Chondrocyte (in vitro differentiated cells): ENCODE measurements at regions not wholly inside any gene's neighbourhood (a gene's known extent, or its start where the extent isn't known, plus 50 kb on each side); places are given as distances from the start of the nearest gene placed in this dataset.

Experiments used
- DNase-seq: peaks from one replicate; pipeline ENCODE4 v3.0.0; 2021; ENCODE audit warnings: mixed read lengths, low spot score
- H3K27ac Mint-ChIP-seq: one replicate; pipeline ENCODE4 v1.8.0; 2021; ENCODE audit warnings: mild to moderate bottlenecking, moderate library complexity, mixed read lengths; ENCODE audit not compliant: unreplicated experiment
- H3K27me3 Mint-ChIP-seq: 2 replicates; pipeline ENCODE4 v1.8.0; 2021; ENCODE audit warnings: low read depth, mixed read lengths
- H3K36me3 Mint-ChIP-seq: 2 replicates; pipeline ENCODE4 v1.8.0; 2021; ENCODE audit warnings: low read depth, mixed read lengths
- H3K4me1 Mint-ChIP-seq: 2 replicates; pipeline ENCODE4 v1.8.0; 2021; ENCODE audit warnings: low read depth, mild to moderate bottlenecking, mixed read lengths
- H3K4me3 Mint-ChIP-seq: one replicate; pipeline ENCODE4 v1.8.0; 2021; ENCODE audit warnings: mild to moderate bottlenecking, moderate library complexity, mixed read lengths; ENCODE audit not compliant: unreplicated experiment
- H3K9me3 Mint-ChIP-seq: 2 replicates; pipeline ENCODE4 v1.8.0; 2021; ENCODE audit warnings: low read depth, mixed read lengths
- CTCF ChIP-seq: fragments of 200-600 bp; sonication (generic); IDR thresholded peaks from 2 replicates; pipeline ENCODE4 v1.5.0; 2021; ENCODE audit warnings: antibody characterized with exemption, mild to moderate bottlenecking, moderate library complexity

GRCh38 chr4:65265526-65265925 lies 404.8 kb downstream of the EPHA5 start:
- H3K4me1 Mint-ChIP-seq = no peaks in the 10 kb centered on the region

GRCh38 chr4:65259296-65259695 lies 411.0 kb downstream of the EPHA5 start:
- Mint-ChIP-seq H3K27me3 (peaks cover 6% of the 10 kb centered on the region), H3K36me3 (no peaks in the 10 kb centered on the region), H3K9me3 (no peaks in the 10 kb centered on the region), H3K4me1 (no peaks in the 10 kb centered on the region), H3K27ac (no peak overlapping the region), H3K4me3 (no peak overlapping the region)
- no peak for TF ChIP-seq CTCF
- no peak for DNase-seq

More at GRCh38 chr4:65265526-65265925, 404.8 kb downstream of the EPHA5 start:
- H3K36me3 Mint-ChIP-seq = no peaks in the 10 kb centered on the region
- H3K4me3 Mint-ChIP-seq = no peak overlapping the region
- no peak for TF ChIP-seq CTCF
- no peak for DNase-seq
- peaks cover 3% of the 10 kb centered on the region for H3K9me3 Mint-ChIP-seq
- H3K27ac Mint-ChIP-seq = no peak overlapping the region
- H3K27me3 Mint-ChIP-seq = peaks cover 3% of the 10 kb centered on the region

GRCh38 chr4:65250916-65251315 lies 419.4 kb downstream of the EPHA5 start:
- no peak for TF ChIP-seq CTCF
- Mint-ChIP-seq H3K4me3 (no peak overlapping the region), H3K27me3 (peaks cover 2% of the 10 kb centered on the region), H3K4me1 (no peaks in the 10 kb centered on the region), H3K9me3 (no peaks in the 10 kb centered on the region), H3K27ac (no peak overlapping the region), H3K36me3 (no peaks in the 10 kb centered on the region)
- DNase-seq = no peak

- Mint-ChIP-seq H3K36me3 (no peaks in the 10 kb centered on the region), H3K27ac (no peak overlapping the region), H3K27me3 (peaks cover 7% of the 10 kb centered on the region), H3K4me3 (no peak overlapping the region), H3K4me1 (no peaks in the 10 kb centered on the region), H3K9me3 (no peaks in the 10 kb centered on the region)
- DNase-seq = no peak
- TF ChIP-seq CTCF = no peak
Measured at GRCh38 chr4:65249111-65249510, 421.2 kb downstream of the EPHA5 start.

GRCh38 chr4:65242156-65242846 lies 428.0 kb downstream of the EPHA5 start:
- DNase-seq = peak; percentile 75
- H3K27ac Mint-ChIP-seq = no peak overlapping the region
- no peaks in the 10 kb centered on the region for H3K4me1 Mint-ChIP-seq
- H3K4me3 Mint-ChIP-seq = no peak overlapping the region
- no peak for TF ChIP-seq CTCF
- H3K27me3 Mint-ChIP-seq = peaks cover 7% of the 10 kb centered on the region
- H3K36me3 Mint-ChIP-seq = no peaks in the 10 kb centered on the region
- no peaks in the 10 kb centered on the region for H3K9me3 Mint-ChIP-seq
